Natural killer cell (primary cell): ENCODE measurements at regions not wholly inside any gene's neighbourhood (a gene's known extent, or its start where the extent isn't known, plus 50 kb on each side); places are given as distances from the start of the nearest gene placed in this dataset.
A peak's percentile ranks its signal among the peaks of the same experiment; 100 is the strongest.

Experiments used
- ATAC-seq, 3 donors: fragments of 150-1000 bp in 2 of 3; fragments of 200-7000 bp in 1 of 3; cut with Tn5 transposase; 1 replicate in 1 of 3; 2 replicates in 2 of 3; pipeline ENCODE4 v1.10.0; 2021; ENCODE audit warnings: mild to moderate bottlenecking in 2 of 3, moderate library complexity in 2 of 3
- DNase-seq, 2 donors: peaks; one replicate each; pipeline versions ENCODE4 v3.0.0 to v3.0.0-alpha.2; 2013 to 2021; ENCODE audit warnings: mixed read lengths in 1 of 2
- H3K27ac ChIP-seq: one replicate; pipeline ENCODE4 v1.5.1; 2013; ENCODE audit warnings: mild to moderate bottlenecking, low read length
- H3K27me3 ChIP-seq: one replicate; pipeline ENCODE4 v1.6.1; 2013; ENCODE audit warnings: low read length; ENCODE audit not compliant: control insufficient read depth, insufficient read depth
- H3K36me3 ChIP-seq: one replicate; pipeline ENCODE4 v1.6.1; 2013; ENCODE audit warnings: low read length; ENCODE audit not compliant: control insufficient read depth, insufficient read depth
- H3K4me1 ChIP-seq: one replicate; pipeline ENCODE4 v1.6.1; 2013; ENCODE audit warnings: low read length; ENCODE audit not compliant: control insufficient read depth, insufficient read depth
- H3K4me3 ChIP-seq: one replicate; pipeline ENCODE4 v1.5.1; 2013; ENCODE audit warnings: low read length
- H3K9me3 ChIP-seq: one replicate; pipeline ENCODE4 v1.6.1; 2013; ENCODE audit warnings: low read length; ENCODE audit not compliant: control insufficient read depth, insufficient read depth
- H3K27ac Mint-ChIP-seq, 2 donors: one replicate each; pipeline ENCODE4 v1.8.0; 2022; ENCODE audit warnings: mild to moderate bottlenecking in 2 of 2, mixed read lengths in 2 of 2, moderate library complexity in 1 of 2
- H3K27me3 Mint-ChIP-seq, 2 donors: one replicate each; pipeline ENCODE4 v1.8.0; 2022; ENCODE audit warnings: low read depth in 2 of 2, mixed read lengths in 2 of 2
- H3K36me3 Mint-ChIP-seq: one replicate; pipeline ENCODE4 v1.8.0; 2022; ENCODE audit warnings: mixed read lengths
- H3K4me1 Mint-ChIP-seq, 2 donors: one replicate each; pipeline ENCODE4 v1.8.0; 2022; ENCODE audit warnings: mixed read lengths in 2 of 2
- H3K4me3 Mint-ChIP-seq: one replicate; pipeline ENCODE4 v1.8.0; 2022; ENCODE audit warnings: mild to moderate bottlenecking, moderate library complexity, mixed read lengths
- H3K9me3 Mint-ChIP-seq, 2 donors: one replicate each; pipeline ENCODE4 v1.8.0; 2022; ENCODE audit warnings: mixed read lengths in 2 of 2
- CTCF ChIP-seq: fragments of 200-600 bp; IDR thresholded peaks from one replicate; pipeline ENCODE4 v1.8.0; 2022; ENCODE audit warnings: antibody characterized with exemption
- WGBS: methylation state at CpG from one replicate; pipeline ENCODE4 v1.1.7; 2013; ENCODE audit warnings: missing lambda C conversion rate; ENCODE audit not compliant: insufficient coverage; 5-methylcytosine and 5-hydroxymethylcytosine counted together
- intact Hi-C: fragments of 100-400 bp; cut with micrococcal nuclease; formaldehyde crosslinking; loops from one replicate; pipeline ENCODE4 v1.14.2; 2022

GRCh38 chr4:122539861-122540465, 80.9 kb downstream of the IL21 start:
- no CpG with 5 or more reads among the region's 2 CpGs for WGBS
- peak in 1 of 3 donors; percentile 68 for ATAC-seq
- no peaks in the 10 kb centered on the region for H3K27me3 ChIP-seq
- no peaks in the 10 kb centered on the region for H3K27me3 Mint-ChIP-seq
- intact Hi-C loops, result no loop called here
- H3K36me3 Mint-ChIP-seq, result no peaks in the 10 kb centered on the region
- DNase-seq, result peak in 1 of 2 donors; percentile 57
- H3K9me3 Mint-ChIP-seq, result peaks cover 0 to 2% of the 10 kb centered on the region in 2 donors
- H3K36me3 ChIP-seq, result no peaks in the 10 kb centered on the region
- no peak overlapping the region for H3K4me3 ChIP-seq
- H3K9me3 ChIP-seq, result no peaks in the 10 kb centered on the region
- no peak overlapping the region for H3K27ac Mint-ChIP-seq
- H3K27ac ChIP-seq, result no peak overlapping the region
- TF ChIP-seq CTCF, result no peak
- H3K4me3 Mint-ChIP-seq, result no peak overlapping the region
- no peaks in the 10 kb centered on the region for H3K4me1 Mint-ChIP-seq
- H3K4me1 ChIP-seq, result no peaks in the 10 kb centered on the region

GRCh38 chr4:122537388-122538135, 81.0 kb upstream of the IL2 start:
- no peaks in the 10 kb centered on the region for H3K4me1 Mint-ChIP-seq
- 100% methylated on average over 2 of the region's 2 CpGs for WGBS

GRCh38 chr4:122536001-122536400, 79.5 kb upstream of the IL2 start:
- H3K4me1 Mint-ChIP-seq, result no peaks in the 10 kb centered on the region
- no peak for TF ChIP-seq CTCF
- peaks cover 3 to 4% of the 10 kb centered on the region in 2 donors for H3K9me3 Mint-ChIP-seq
- no peak for ATAC-seq
- no peak overlapping the region for H3K4me3 Mint-ChIP-seq
- no peak overlapping the region for H3K27ac ChIP-seq
- WGBS, result 100% methylated on average over 1 of the region's 1 CpG
- no peaks in the 10 kb centered on the region for H3K27me3 ChIP-seq
- no peaks in the 10 kb centered on the region for H3K36me3 ChIP-seq
- H3K4me3 ChIP-seq, result no peak overlapping the region
- H3K9me3 ChIP-seq, result no peaks in the 10 kb centered on the region
- no peaks in the 10 kb centered on the region for H3K27me3 Mint-ChIP-seq
- no peak for DNase-seq
- H3K4me1 ChIP-seq, result no peaks in the 10 kb centered on the region
- H3K36me3 Mint-ChIP-seq, result no peaks in the 10 kb centered on the region
- H3K27ac Mint-ChIP-seq, result no peak overlapping the region
- intact Hi-C loops, result no loop called here

More at GRCh38 chr4:122537388-122538135, 81.0 kb upstream of the IL2 start:
- intact Hi-C loops, result no loop called here
- Histone ChIP-seq H3K9me3 (no peaks in the 10 kb centered on the region), H3K36me3 (no peaks in the 10 kb centered on the region), H3K27me3 (no peaks in the 10 kb centered on the region), H3K27ac (no peak overlapping the region), H3K4me1 (no peaks in the 10 kb centered on the region), H3K4me3 (no peak overlapping the region)
- no peak for TF ChIP-seq CTCF
- ATAC-seq, result no peak
- Mint-ChIP-seq H3K9me3 (peaks cover 2 to 4% of the 10 kb centered on the region in 2 donors), H3K4me3 (no peak overlapping the region), H3K27me3 (no peaks in the 10 kb centered on the region), H3K27ac (no peak overlapping the region), H3K36me3 (no peaks in the 10 kb centered on the region)
- DNase-seq, result no peak
